IMR-90 (cell line): ENCODE measurements at regions not wholly inside any gene's neighbourhood (a gene's known extent, or its start where the extent isn't known, plus 50 kb on each side); places are given as distances from the start of the nearest gene placed in this dataset.

Source experiments
- ATAC-seq: fragments of 200-7000 bp; cut with Tn5 transposase; 2 replicates; pipeline ENCODE4 v1.9.1; 2020; ENCODE audit warnings: low read depth, mild to moderate bottlenecking, moderate library complexity
- BruUV-seq: library from RNA; stranded (reverse); fragments of 400-500 nt; replicated peaks from 2 replicates; lab custom pipeline; 2021; lab: Mats Ljungman, UMichigan
- CTCF ChIA-PET: fragments of 300-600 bp; formaldehyde crosslinking; extraction: SDS; loops from one replicate; lab custom pipeline; 2021; ENCODE audit warnings: antibody characterized with exemption; lab: Yijun Ruan, JAX
- POLR2A ChIA-PET: fragments of 300-600 bp; sonication (Branson Sonifier 250); formaldehyde crosslinking; loops from one replicate; lab custom pipeline; 2022; ENCODE audit warnings: antibody characterized with exemption; ENCODE audit not compliant: unreplicated experiment; lab: Charles Lee
- DNase-seq: peaks from one replicate; pipeline ENCODE4 v3.0.0; 2013
- H2AFZ ChIP-seq: replicated peaks from 2 replicates; pipeline ENCODE3; 2013; ENCODE audit warnings: low read length, mild to moderate bottlenecking; ENCODE audit not compliant: poor library complexity
- H2AK5ac ChIP-seq: 2 replicates; pipeline ENCODE4 v1.6.1; 2013; ENCODE audit warnings: low read depth, low read length, inconsistent platforms
- H2AK9ac ChIP-seq: replicated peaks from 2 replicates; pipeline ENCODE3; 2013; ENCODE audit warnings: mild to moderate bottlenecking, low read depth, low read length, moderate library complexity; ENCODE audit not compliant: poor library complexity
- H2BK120ac ChIP-seq: 2 replicates; pipeline ENCODE4 v1.6.1; 2013; ENCODE audit warnings: low read depth, low read length, inconsistent platforms
- H2BK15ac ChIP-seq: 3 replicates; pipeline ENCODE4 v1.6.1; 2013; ENCODE audit warnings: low read depth, low read length, inconsistent platforms
- H2BK20ac ChIP-seq: 2 replicates; pipeline ENCODE4 v1.6.1; 2013; ENCODE audit warnings: low read depth, mild to moderate bottlenecking, inconsistent platforms, low read length, moderate library complexity
- H2BK5ac ChIP-seq: 2 replicates; pipeline ENCODE4 v1.6.1; 2013; ENCODE audit warnings: mild to moderate bottlenecking, low read depth, low read length, inconsistent platforms; ENCODE audit not compliant: poor library complexity, severe bottlenecking
- H3K14ac ChIP-seq: replicated peaks from 2 replicates; pipeline ENCODE4 v1.6.1; 2013; ENCODE audit warnings: low read depth, low read length, inconsistent platforms
- H3K18ac ChIP-seq: 2 replicates; pipeline ENCODE4 v1.6.1; 2013; ENCODE audit warnings: low read depth, low read length, control low read depth
- H3K23ac ChIP-seq: 2 replicates; pipeline ENCODE4 v1.6.1; 2013; ENCODE audit warnings: low read depth, low read length, inconsistent platforms
- H3K27ac ChIP-seq: 2 replicates; pipeline ENCODE4 v1.5.1; 2013; ENCODE audit warnings: mild to moderate bottlenecking, control low read depth, low read length; ENCODE audit not compliant: insufficient read depth
- H3K27me3 ChIP-seq: 2 replicates; pipeline ENCODE4 v1.6.1; 2013; ENCODE audit warnings: low read length; ENCODE audit not compliant: control insufficient read depth, insufficient read depth
- H3K36me3 ChIP-seq: 2 replicates; pipeline ENCODE4 v1.6.1; 2013; ENCODE audit warnings: low read length, mixed read lengths; ENCODE audit not compliant: control insufficient read depth, insufficient read depth
- H3K4ac ChIP-seq: 2 replicates; pipeline ENCODE4 v1.6.1; 2013; ENCODE audit warnings: low read depth, low read length, inconsistent platforms
- H3K4me1 ChIP-seq: 2 replicates; pipeline ENCODE4 v1.6.1; 2013; ENCODE audit warnings: low read length, mixed read lengths; ENCODE audit not compliant: control insufficient read depth, insufficient read depth
- H3K4me2 ChIP-seq: 2 replicates; pipeline ENCODE4 v1.6.1; 2013; ENCODE audit warnings: low read depth, mild to moderate bottlenecking, control low read depth, low read length, moderate library complexity
- H3K4me3 ChIP-seq: 2 replicates; pipeline ENCODE4 v1.5.1; 2013; ENCODE audit warnings: low read depth, mild to moderate bottlenecking, control low read depth, low read length, moderate library complexity; ENCODE audit not compliant: insufficient read depth
- H3K56ac ChIP-seq: 2 replicates; pipeline ENCODE4 v1.6.1; 2013; ENCODE audit warnings: low read length, inconsistent platforms; ENCODE audit not compliant: insufficient read depth; ENCODE audit errors: extremely low read depth
- H3K79me1 ChIP-seq, 2 experiments: 2 replicates each; pipeline ENCODE4 v1.6.1; 2013; ENCODE audit warnings: low read length in 2 of 2, inconsistent platforms in 1 of 2, low read depth in 1 of 2
- H3K9ac ChIP-seq: 2 replicates; pipeline ENCODE4 v1.6.1; 2013; ENCODE audit warnings: low read depth, low read length, control low read depth
- H3K9me1 ChIP-seq: 2 replicates; pipeline ENCODE4 v1.6.1; 2013; ENCODE audit warnings: low read length, inconsistent platforms; ENCODE audit not compliant: insufficient read depth
- H3K9me3 ChIP-seq: 2 replicates; pipeline ENCODE4 v1.6.1; 2013; ENCODE audit warnings: low read length; ENCODE audit not compliant: control insufficient read depth, insufficient read depth
- H4K20me1 ChIP-seq: 2 replicates; pipeline ENCODE4 v1.6.1; 2013; ENCODE audit warnings: low read length, inconsistent platforms; ENCODE audit not compliant: insufficient read depth
- H4K5ac ChIP-seq: 2 replicates; pipeline ENCODE4 v1.6.1; 2013; ENCODE audit warnings: mild to moderate bottlenecking, low read depth, low read length, control low read depth
- H4K8ac ChIP-seq, 2 experiments: 2 replicates each; pipeline ENCODE4 v1.6.1; 2013; ENCODE audit warnings: low read depth in 2 of 2, low read length in 2 of 2, control low read depth in 1 of 2, inconsistent platforms in 1 of 2
- H4K91ac ChIP-seq: 2 replicates; pipeline ENCODE4 v1.6.1; 2013; ENCODE audit warnings: low read depth, low read length, inconsistent platforms; ENCODE audit not compliant: insufficient read depth
- BHLHE40 ChIP-seq: fragments of 150-350 bp; IDR thresholded peaks from 2 replicates; pipeline ENCODE4 v1.6.1; 2016; ENCODE audit warnings: mild to moderate bottlenecking, low read depth, low read length
- CEBPB ChIP-seq: IDR thresholded peaks from 2 replicates; pipeline ENCODE4 v1.6.1; 2012; ENCODE audit warnings: low read depth, low read length, improper control_type of control experiment
- CHD1 ChIP-seq: IDR thresholded peaks from 2 replicates; pipeline ENCODE4 v1.6.1; 2012; ENCODE audit warnings: low read depth, low read length, improper control_type of control experiment
- CTCF ChIP-seq: conservative IDR thresholded peaks from 2 replicates; pipeline ENCODE4 v1.5.1; 2012; ENCODE audit warnings: mild to moderate bottlenecking, low read depth, low read length, improper control_type of control experiment
- MAFK ChIP-seq: IDR thresholded peaks from 2 replicates; pipeline ENCODE4 v1.6.1; 2012; ENCODE audit warnings: low read depth, low read length, improper control_type of control experiment
- MAZ ChIP-seq: IDR thresholded peaks from 2 replicates; pipeline ENCODE4 v1.6.1; 2012; ENCODE audit warnings: low read depth, mild to moderate bottlenecking, low read length, improper control_type of control experiment, moderate library complexity, borderline replicate concordance
- MXI1 ChIP-seq: IDR thresholded peaks from 2 replicates; pipeline ENCODE4 v1.6.1; 2012; ENCODE audit warnings: low read depth, mild to moderate bottlenecking, low read length, moderate library complexity, borderline replicate concordance
- NFE2L2 ChIP-seq: fragments of 150-350 bp; IDR thresholded peaks from 2 replicates; pipeline ENCODE4 v1.6.1; 2016; ENCODE audit warnings: low read depth, mild to moderate bottlenecking, low read length
- POLR2A ChIP-seq: IDR thresholded peaks from 2 replicates; pipeline ENCODE4 v1.6.1; 2012; ENCODE audit warnings: mild to moderate bottlenecking, low read depth, low read length
- RAD21 ChIP-seq: IDR thresholded peaks from 2 replicates; pipeline ENCODE4 v1.6.1; 2012; ENCODE audit warnings: low read length, improper control_type of control experiment
- RCOR1 ChIP-seq: IDR thresholded peaks from 2 replicates; pipeline ENCODE4 v1.6.1; 2012; ENCODE audit warnings: mild to moderate bottlenecking, low read length, improper control_type of control experiment; ENCODE audit not compliant: insufficient replicate concordance
- RFX5 ChIP-seq: IDR thresholded peaks from 2 replicates; pipeline ENCODE4 v1.8.0; 2012; ENCODE audit warnings: low read depth, mild to moderate bottlenecking, low read length, moderate library complexity
- SMC3 ChIP-seq: fragments of 150-350 bp; IDR thresholded peaks from 2 replicates; pipeline ENCODE4 v1.6.1; 2016; ENCODE audit warnings: low read depth, mild to moderate bottlenecking, antibody characterized with exemption, low read length, moderate library complexity
- USF2 ChIP-seq: fragments of 150-350 bp; IDR thresholded peaks from 2 replicates; pipeline ENCODE4 v1.6.1; 2017; ENCODE audit warnings: mild to moderate bottlenecking, antibody characterized with exemption, low read length, low read depth
- WGBS, 2 experiments: methylation state at CpG; one replicate each; pipeline versions ENCODE4 v1.1.5 to v1.1.7; 2013; ENCODE audit warnings: missing lambda C conversion rate in 2 of 2; ENCODE audit not compliant: insufficient read length in 1 of 2; ENCODE audit errors: extremely low coverage in 2 of 2; 5-methylcytosine and 5-hydroxymethylcytosine counted together
- dilution Hi-C: fragments of 300-500 bp; cut with HindIII; formaldehyde crosslinking; loops from one replicate; pipeline ENCODE4 v1.14.3; 2018; ENCODE audit warnings: low sequenced_read_pairs; ENCODE audit not compliant: unreplicated experiment
- in situ Hi-C: fragments of 300-500 bp; cut with MboI; formaldehyde crosslinking; loops from 3 replicates; pipeline ENCODE4 v1.14.3; 2019; ENCODE audit warnings: low sequenced_read_pairs, inconsistent platforms, mixed read lengths
- intact Hi-C: fragments of 100-400 bp; cut with micrococcal nuclease; formaldehyde crosslinking; loops from 2 replicates; pipeline ENCODE4 v1.10.0; 2022

GRCh38 chr16:86198206-86199118, 299.5 kb downstream of the IRF8 start:
- Histone ChIP-seq H3K4me1 (peaks cover 17% of the 10 kb centered on the region), H4K8ac (peak overlapping the region in 1 of 2 experiments; percentile 30; a peak in 2 of 4 replicates), H3K9me1 (no peaks in the 10 kb centered on the region), H3K4me3 (no peak overlapping the region), H3K79me1 (peaks cover 0 to 3% of the 10 kb centered on the region in 2 experiments; a peak in 1 of 4 replicates), H2BK20ac (peak overlapping the region; percentile 26), H2BK5ac (no peak overlapping the region), H2AK5ac (peak overlapping the region; percentile 54; the same call in 1 of the 2 replicates), H2BK120ac (peak overlapping the region; percentile 35), H3K23ac (peak overlapping the region; percentile 50; the same call in 1 of the 2 replicates), H3K27ac (no peak overlapping the region), H3K9me3 (no peaks in the 10 kb centered on the region), H2BK15ac (0 out of 3 replicates have a peak overlapping the region, but pooled peaks have one; percentile 15), H4K5ac (0 out of 2 replicates have a peak overlapping the region, but pooled peaks have one; percentile 50), H3K9ac (no peak overlapping the region), H4K20me1 (no peaks in the 10 kb centered on the region), H3K27me3 (no peaks in the 10 kb centered on the region), H3K36me3 (no peaks in the 10 kb centered on the region), H3K18ac (no peak overlapping the region), H3K4me2 (no peak overlapping the region), H3K56ac (no peak overlapping the region), H3K4ac (peak overlapping the region; percentile 53), H4K91ac (peak overlapping the region; percentile 32), H3K14ac (no peak overlapping the region), H2AK9ac (no peak overlapping the region), H2AFZ (no peak overlapping the region)
- WGBS, 2 experiments = 74% methylated on average over 11 of the region's 29 CpGs; no CpG with 5 or more reads in 1 of the 2 experiments
- dilution Hi-C loops = no loop called here
- in situ Hi-C loops = no loop called here
- DNase-seq (no peak), ATAC-seq (no peak)
- intact Hi-C loops = no loop called here
- ChIA-PET POLR2A (interaction anchor here (0.8 kb wide), 1 partner anchor 311 kb away, joined by 5 read pairs; no protein-coding TSS in a partner anchor), CTCF (no interaction called here)
- BruUV-seq = no TSS peak
- TF ChIP-seq MAZ = no peak
- no peak for TF ChIP-seq BHLHE40
- no peak for TF ChIP-seq RCOR1
- TF ChIP-seq POLR2A = no peak
- no peak for TF ChIP-seq RFX5
- TF ChIP-seq MAFK = no peak
- no peak for TF ChIP-seq CEBPB
- TF ChIP-seq CTCF = no peak
- no peak for TF ChIP-seq NFE2L2
- no peak for TF ChIP-seq MXI1
- TF ChIP-seq SMC3 = no peak
- no peak for TF ChIP-seq USF2
- no peak for TF ChIP-seq RAD21
- no peak for TF ChIP-seq CHD1
